Dermis blood vessel endothelial cell (primary cell): ENCODE measurements at regions not wholly inside any gene's neighbourhood (a gene's known extent, or its start where the extent isn't known, plus 50 kb on each side); places are given as distances from the start of the nearest gene placed in this dataset.
"Not testable (repeated sequence)": the region's sequence is repeated elsewhere in the genome, so short reads cannot be mapped to it uniquely, and the experiment has no call there.

Experiments used
- DNase-seq: peaks from one replicate; pipeline ENCODE4 v3.0.0; 2010

GRCh38 chr10:101280511-101280910 lies 51.2 kb upstream of the LBX1 start:
- DNase-seq = no peak

GRCh38 chr10:101280921-101281320 lies 51.7 kb upstream of the LBX1 start:
- DNase-seq = not testable (repeated sequence)

GRCh38 chr10:101282947-101283346 lies 53.7 kb upstream of the LBX1 start:
- no peak for DNase-seq

GRCh38 chr10:101283762-101284100 lies 54.5 kb upstream of the LBX1 start:
- DNase-seq = no peak

- no peak for DNase-seq
Measured at GRCh38 chr10:101284101-101284743, 55.0 kb upstream of the LBX1 start.

- DNase-seq = no peak
Measured at GRCh38 chr10:101284744-101285463, 55.6 kb upstream of the LBX1 start.

- DNase-seq = no peak
Measured at GRCh38 chr10:101285519-101286070, 56.3 kb upstream of the LBX1 start.

- DNase-seq = no peak
Measured at GRCh38 chr10:101286248-101287046, 57.2 kb upstream of the LBX1 start.

GRCh38 chr10:101287183-101287996 lies 58.1 kb upstream of the LBX1 start:
- DNase-seq = no peak

GRCh38 chr10:101287997-101288635 lies 58.9 kb upstream of the LBX1 start:
- peak; percentile 68 for DNase-seq

GRCh38 chr10:101289541-101289940 lies 60.3 kb upstream of the LBX1 start:
- DNase-seq = no peak

- DNase-seq = no peak
Measured at GRCh38 chr10:101290431-101290830, 61.2 kb upstream of the LBX1 start.

GRCh38 chr10:101290881-101291280 lies 61.6 kb upstream of the LBX1 start:
- no peak for DNase-seq

GRCh38 chr10:101291331-101292193 lies 62.3 kb upstream of the LBX1 start:
- peak; percentile 50 for DNase-seq

GRCh38 chr10:101292194-101293006 lies 61.6 kb upstream of the BTRC start:
- DNase-seq = peak; percentile 13

- DNase-seq = no peak
Measured at GRCh38 chr10:101293007-101293723, 60.8 kb upstream of the BTRC start.

- no peak for DNase-seq
Measured at GRCh38 chr10:101294109-101294508, 59.9 kb upstream of the BTRC start.

- no peak for DNase-seq
Measured at GRCh38 chr10:101295261-101295660, 58.7 kb upstream of the BTRC start.

GRCh38 chr10:101297901-101298486 lies 56.0 kb upstream of the BTRC start:
- DNase-seq = peak; percentile 73
